HFF-Myc (cell line): ENCODE measurements at regions not wholly inside any gene's neighbourhood (a gene's known extent, or its start where the extent isn't known, plus 50 kb on each side); places are given as distances from the start of the nearest gene placed in this dataset.

ENCODE experiments used
- DNase-seq: peaks from one replicate; pipeline ENCODE4 v3.0.0-alpha.2; 2011; ENCODE audit warnings: low read depth; ENCODE audit errors: extremely low read depth
- H3K4me3 ChIP-seq: replicated peaks from 2 replicates; pipeline ENCODE4 v1.5.1; 2011; ENCODE audit warnings: low read depth, mild to moderate bottlenecking, control low read depth, low read length
- TF ChIP-seq, protein P1 (sequence below): IDR thresholded peaks from 2 replicates; pipeline ENCODE4 v1.5.1; 2012; ENCODE audit warnings: mild to moderate bottlenecking, low read depth, low read length, control low read depth; ENCODE audit errors: missing control alignments

DNA sequence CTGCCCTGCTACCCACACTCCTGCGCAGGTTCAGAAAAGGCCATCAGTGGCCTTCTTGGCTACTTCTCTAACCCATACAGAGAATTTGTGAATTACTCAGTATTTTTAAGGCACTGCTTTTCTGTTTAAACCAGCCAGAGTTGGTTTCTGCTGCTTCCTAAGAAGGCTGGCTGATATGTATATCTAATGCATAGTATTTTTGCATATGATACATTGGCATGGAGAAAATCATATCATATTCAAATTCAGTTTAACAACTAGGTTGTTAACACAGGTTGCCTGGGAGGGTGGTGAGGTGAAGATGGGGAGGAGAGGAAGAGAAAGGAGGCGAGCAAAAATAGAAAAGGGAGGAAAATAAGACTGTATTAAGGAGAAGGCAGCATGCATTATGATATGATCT is 132.8 kb upstream of the ADPGK start:
- DNase-seq = no peak
- TF ChIP-seq, protein P1, sequence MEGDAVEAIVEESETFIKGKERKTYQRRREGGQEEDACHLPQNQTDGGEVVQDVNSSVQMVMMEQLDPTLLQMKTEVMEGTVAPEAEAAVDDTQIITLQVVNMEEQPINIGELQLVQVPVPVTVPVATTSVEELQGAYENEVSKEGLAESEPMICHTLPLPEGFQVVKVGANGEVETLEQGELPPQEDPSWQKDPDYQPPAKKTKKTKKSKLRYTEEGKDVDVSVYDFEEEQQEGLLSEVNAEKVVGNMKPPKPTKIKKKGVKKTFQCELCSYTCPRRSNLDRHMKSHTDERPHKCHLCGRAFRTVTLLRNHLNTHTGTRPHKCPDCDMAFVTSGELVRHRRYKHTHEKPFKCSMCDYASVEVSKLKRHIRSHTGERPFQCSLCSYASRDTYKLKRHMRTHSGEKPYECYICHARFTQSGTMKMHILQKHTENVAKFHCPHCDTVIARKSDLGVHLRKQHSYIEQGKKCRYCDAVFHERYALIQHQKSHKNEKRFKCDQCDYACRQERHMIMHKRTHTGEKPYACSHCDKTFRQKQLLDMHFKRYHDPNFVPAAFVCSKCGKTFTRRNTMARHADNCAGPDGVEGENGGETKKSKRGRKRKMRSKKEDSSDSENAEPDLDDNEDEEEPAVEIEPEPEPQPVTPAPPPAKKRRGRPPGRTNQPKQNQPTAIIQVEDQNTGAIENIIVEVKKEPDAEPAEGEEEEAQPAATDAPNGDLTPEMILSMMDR = no peak
- no peak overlapping the region for H3K4me3 ChIP-seq

DNA sequence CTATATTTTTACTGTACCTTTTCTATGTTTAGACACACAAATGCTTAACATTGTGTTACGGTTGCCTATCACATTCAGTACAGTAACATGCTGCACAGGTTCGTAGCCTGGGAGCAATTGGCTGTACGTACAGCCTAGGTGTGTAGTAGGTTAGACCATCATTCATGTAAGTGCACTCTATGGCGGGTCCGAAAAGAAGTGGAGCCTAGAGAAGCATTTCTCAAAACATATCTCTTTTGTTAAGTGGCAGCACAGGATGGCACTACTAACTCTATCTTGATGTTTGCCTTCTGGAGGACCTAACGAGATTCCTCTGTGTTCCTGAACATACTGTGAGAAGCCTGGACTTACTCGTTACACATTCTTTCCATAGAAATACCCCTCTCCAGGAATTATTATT is 132.3 kb upstream of the ADPGK start:
- H3K4me3 ChIP-seq = no peak overlapping the region
- TF ChIP-seq, protein P1 = no peak
- DNase-seq = no peak

DNA sequence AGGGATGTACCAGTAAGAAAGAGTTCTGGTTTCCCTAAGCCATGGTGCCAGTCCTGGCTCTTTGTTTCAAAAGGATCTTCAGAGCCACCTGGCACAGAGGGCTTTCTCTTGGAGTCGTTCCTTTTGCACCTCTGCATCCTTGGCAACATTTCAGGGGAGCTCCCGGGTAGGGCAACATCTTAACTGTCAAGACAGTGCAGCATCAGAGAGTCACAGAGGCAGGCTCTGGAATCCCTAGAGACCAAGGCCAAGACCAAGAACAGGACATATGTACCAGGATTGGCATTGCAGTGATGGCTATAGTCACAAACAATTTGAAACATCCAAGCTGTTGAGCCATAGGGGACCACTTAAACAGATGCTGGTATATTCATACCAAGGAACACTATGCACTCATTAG is 129.4 kb upstream of the ADPGK start:
- no peak overlapping the region for H3K4me3 ChIP-seq
- TF ChIP-seq, protein P1 = no peak
- no peak for DNase-seq

DNA sequence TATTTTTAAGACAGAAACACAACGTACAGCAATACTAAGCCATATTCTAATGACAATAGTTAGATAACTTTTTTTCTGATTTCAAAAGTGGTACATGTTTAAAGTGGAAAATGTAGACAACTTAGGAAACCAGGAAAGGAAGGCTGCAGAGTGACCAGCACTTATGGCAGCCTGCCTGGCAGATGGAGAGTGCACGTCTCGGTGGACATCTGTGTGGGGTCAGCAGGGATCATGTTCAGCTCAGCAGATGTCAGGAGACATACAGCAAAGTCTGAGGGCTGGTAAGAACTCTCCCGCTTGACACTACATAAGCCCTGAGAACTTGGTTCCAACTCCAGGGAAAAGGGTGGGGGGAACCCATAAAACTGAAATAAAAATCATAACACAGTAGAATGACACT is 128.6 kb upstream of the ADPGK start:
- TF ChIP-seq, protein P1 = no peak
- DNase-seq = no peak

DNA sequence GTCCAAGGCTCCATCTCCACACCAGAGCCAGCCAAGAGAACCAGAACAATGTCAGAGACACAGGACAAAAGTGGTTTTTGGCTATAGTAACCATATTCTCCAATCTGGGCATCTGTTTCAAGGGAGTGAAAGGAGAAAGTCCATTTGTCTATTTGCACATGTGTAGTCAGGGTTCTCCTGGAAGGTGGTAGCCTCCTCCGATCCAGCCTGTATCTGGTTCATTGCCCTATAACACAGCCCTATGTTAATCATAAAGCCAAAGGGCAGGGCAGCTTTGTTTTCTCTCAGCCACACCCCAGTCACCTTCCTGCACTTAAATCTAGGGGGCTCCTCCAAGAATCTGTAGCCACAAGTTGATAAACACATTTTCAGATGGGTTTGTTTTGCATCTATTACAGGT is 128.1 kb upstream of the ADPGK start:
- no peak for DNase-seq
- no peak overlapping the region for H3K4me3 ChIP-seq
- TF ChIP-seq, protein P1 = no peak

More for the DNA sequence above, 128.6 kb upstream of the ADPGK start:
- no peak overlapping the region for H3K4me3 ChIP-seq

DNA sequence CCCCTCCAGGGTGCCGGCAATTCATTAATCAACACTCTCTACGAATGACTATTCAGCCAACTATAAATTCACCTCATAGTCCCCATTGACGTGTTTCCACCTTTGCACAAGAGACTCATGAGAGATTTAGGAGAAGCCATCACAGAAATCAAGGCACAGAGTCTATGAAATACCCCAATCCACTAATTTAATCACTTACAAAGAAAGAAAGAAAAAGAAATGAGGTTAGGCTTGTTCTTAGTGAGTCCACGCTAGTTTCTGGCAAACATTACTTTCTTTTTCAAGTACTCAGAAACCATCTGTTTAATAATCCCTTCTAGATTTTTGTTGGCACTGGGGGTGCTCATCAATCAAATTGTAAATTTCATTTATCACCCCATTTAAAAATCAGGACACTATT is 125.2 kb upstream of the ADPGK start:
- TF ChIP-seq, protein P1 = no peak
- no peak overlapping the region for H3K4me3 ChIP-seq
- no peak for DNase-seq

DNA sequence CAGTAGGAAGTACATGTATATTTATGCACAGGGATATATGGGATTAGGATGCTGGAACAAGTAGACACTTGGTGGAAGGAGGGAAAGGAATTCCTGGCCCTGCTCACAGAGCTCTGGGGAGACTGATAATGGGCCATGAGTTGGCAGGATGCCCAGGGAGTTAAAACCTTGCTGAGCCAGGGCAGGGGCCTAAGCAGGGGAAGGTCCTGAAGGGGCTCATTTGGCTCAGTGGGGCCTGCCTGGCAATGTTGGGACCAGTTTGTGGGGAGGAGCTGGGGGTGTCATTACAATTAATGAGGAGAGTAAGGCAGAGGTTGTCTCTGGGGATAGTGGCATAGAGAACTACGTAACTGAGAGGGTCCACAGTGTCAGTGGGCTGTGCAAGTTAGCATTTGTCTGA is 124.2 kb upstream of the ADPGK start:
- DNase-seq = no peak
- H3K4me3 ChIP-seq = no peak overlapping the region
- TF ChIP-seq, protein P1 = no peak
